KMS-11 (cell line): ENCODE measurements at regions not wholly inside any gene's neighbourhood (a gene's known extent, or its start where the extent isn't known, plus 50 kb on each side); places are given as distances from the start of the nearest gene placed in this dataset.

Experiments used
- H2AFZ ChIP-seq: fragments of 200-600 bp; sonication (generic); 2 replicates; pipeline ENCODE4 v1.6.1; 2016; ENCODE audit warnings: antibody characterized with exemption, mixed run types, low read depth
- H3K27ac ChIP-seq: fragments of 200-600 bp; sonication (generic); 2 replicates; pipeline ENCODE4 v1.6.1; 2016; ENCODE audit warnings: mild to moderate bottlenecking, mixed run types
- H3K27me3 ChIP-seq: fragments of 200-600 bp; sonication (generic); 2 replicates; pipeline ENCODE4 v1.6.1; 2017; ENCODE audit warnings: mild to moderate bottlenecking, low read depth, mixed run types, moderate library complexity; ENCODE audit not compliant: insufficient read depth
- H3K36me3 ChIP-seq: fragments of 200-600 bp; sonication (generic); 2 replicates; pipeline ENCODE4 v1.6.1; 2017; ENCODE audit warnings: mild to moderate bottlenecking, mixed run types; ENCODE audit not compliant: insufficient read depth
- H3K4me1 ChIP-seq: fragments of 200-600 bp; sonication (generic); 2 replicates; pipeline ENCODE4 v1.6.1; 2016; ENCODE audit warnings: mild to moderate bottlenecking, low read depth, mixed run types; ENCODE audit not compliant: poor library complexity, severe bottlenecking
- H3K4me2 ChIP-seq: fragments of 200-600 bp; sonication (generic); 2 replicates; pipeline ENCODE4 v1.7.0; 2016; ENCODE audit warnings: mild to moderate bottlenecking, mixed run types
- H3K4me3 ChIP-seq: fragments of 200-600 bp; sonication (generic); IDR thresholded peaks from 2 replicates; pipeline ENCODE4 v1.6.1; 2017; ENCODE audit warnings: low read depth, low read length, mixed read lengths; ENCODE audit not compliant: insufficient read depth
- H3K79me2 ChIP-seq: fragments of 200-600 bp; sonication (generic); 2 replicates; pipeline ENCODE4 v1.6.1; 2016; ENCODE audit warnings: low read depth, mixed run types; ENCODE audit not compliant: insufficient read depth
- H3K9ac ChIP-seq: fragments of 200-600 bp; sonication (generic); 2 replicates; pipeline ENCODE4 v1.6.1; 2016; ENCODE audit warnings: mild to moderate bottlenecking, mixed run types
- H4K20me1 ChIP-seq: fragments of 200-600 bp; sonication (generic); 2 replicates; pipeline ENCODE4 v1.6.1; 2016; ENCODE audit warnings: mild to moderate bottlenecking, mixed run types; ENCODE audit not compliant: insufficient read depth
- TF ChIP-seq, protein P1 (sequence below): fragments of 200-600 bp; sonication (generic); conservative IDR thresholded peaks from 2 replicates; pipeline ENCODE4 v1.6.1; 2017; ENCODE audit warnings: low read depth, mild to moderate bottlenecking, antibody characterized with exemption, low read length, moderate library complexity, mixed read lengths

DNA sequence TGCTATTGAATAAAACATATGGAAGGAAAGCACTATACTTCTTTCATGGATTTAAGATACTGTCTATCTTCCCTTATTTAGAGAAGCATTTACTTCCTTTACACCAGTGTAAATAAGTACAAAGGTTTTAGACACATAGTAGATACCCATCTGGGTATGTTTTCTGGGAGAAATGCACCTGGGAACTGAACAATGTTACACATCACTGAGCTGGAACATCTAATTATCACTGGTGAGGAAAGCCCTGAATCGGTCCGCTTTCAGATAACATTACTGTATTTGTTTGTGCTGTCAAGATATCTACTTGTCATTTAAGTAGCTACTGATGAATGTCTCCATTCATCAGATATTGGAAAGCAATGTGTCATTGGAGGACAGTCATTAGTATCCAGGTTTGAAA, 964.7 kb upstream of the PTPRD start:
- Histone ChIP-seq H3K36me3 (no peaks in the 10 kb centered on the region), H3K4me2 (no peak overlapping the region), H4K20me1 (no peaks in the 10 kb centered on the region), H3K79me2 (no peaks in the 10 kb centered on the region), H3K9ac (no peak overlapping the region), H3K4me3 (no peak overlapping the region), H2AFZ (no peak overlapping the region), H3K4me1 (no peaks in the 10 kb centered on the region), H3K27me3 (no peaks in the 10 kb centered on the region), H3K27ac (no peak overlapping the region)
- TF ChIP-seq, protein P1, sequence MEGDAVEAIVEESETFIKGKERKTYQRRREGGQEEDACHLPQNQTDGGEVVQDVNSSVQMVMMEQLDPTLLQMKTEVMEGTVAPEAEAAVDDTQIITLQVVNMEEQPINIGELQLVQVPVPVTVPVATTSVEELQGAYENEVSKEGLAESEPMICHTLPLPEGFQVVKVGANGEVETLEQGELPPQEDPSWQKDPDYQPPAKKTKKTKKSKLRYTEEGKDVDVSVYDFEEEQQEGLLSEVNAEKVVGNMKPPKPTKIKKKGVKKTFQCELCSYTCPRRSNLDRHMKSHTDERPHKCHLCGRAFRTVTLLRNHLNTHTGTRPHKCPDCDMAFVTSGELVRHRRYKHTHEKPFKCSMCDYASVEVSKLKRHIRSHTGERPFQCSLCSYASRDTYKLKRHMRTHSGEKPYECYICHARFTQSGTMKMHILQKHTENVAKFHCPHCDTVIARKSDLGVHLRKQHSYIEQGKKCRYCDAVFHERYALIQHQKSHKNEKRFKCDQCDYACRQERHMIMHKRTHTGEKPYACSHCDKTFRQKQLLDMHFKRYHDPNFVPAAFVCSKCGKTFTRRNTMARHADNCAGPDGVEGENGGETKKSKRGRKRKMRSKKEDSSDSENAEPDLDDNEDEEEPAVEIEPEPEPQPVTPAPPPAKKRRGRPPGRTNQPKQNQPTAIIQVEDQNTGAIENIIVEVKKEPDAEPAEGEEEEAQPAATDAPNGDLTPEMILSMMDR, result no peak

DNA sequence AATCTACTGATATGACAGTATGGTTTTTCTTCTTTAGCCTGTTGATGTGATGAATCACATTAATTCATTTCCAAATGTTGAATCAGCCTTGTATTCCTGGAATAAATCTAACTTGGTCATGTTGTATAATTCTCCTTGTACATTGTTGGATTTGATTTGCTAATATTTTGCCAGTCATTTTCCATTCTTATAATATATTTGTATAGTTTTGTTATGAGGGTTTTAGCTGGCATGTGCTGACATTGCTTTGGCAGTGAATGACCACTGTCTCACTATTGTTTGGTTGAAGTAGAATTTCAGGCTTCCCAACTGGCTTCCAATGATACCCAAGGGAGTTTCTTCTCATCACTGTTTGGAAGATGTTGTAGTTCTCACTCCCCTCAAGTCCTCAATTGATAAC, 983.0 kb upstream of the PTPRD start:
- no peak overlapping the region for H2AFZ ChIP-seq
- no peaks in the 10 kb centered on the region for H3K36me3 ChIP-seq
- H4K20me1 ChIP-seq, result no peaks in the 10 kb centered on the region
- H3K4me3 ChIP-seq, result no peak overlapping the region
- H3K79me2 ChIP-seq, result no peaks in the 10 kb centered on the region
- TF ChIP-seq, protein P1, result no peak
- H3K27me3 ChIP-seq, result no peaks in the 10 kb centered on the region
- no peak overlapping the region for H3K27ac ChIP-seq
- H3K4me2 ChIP-seq, result no peak overlapping the region
- no peaks in the 10 kb centered on the region for H3K4me1 ChIP-seq
- no peak overlapping the region for H3K9ac ChIP-seq

DNA sequence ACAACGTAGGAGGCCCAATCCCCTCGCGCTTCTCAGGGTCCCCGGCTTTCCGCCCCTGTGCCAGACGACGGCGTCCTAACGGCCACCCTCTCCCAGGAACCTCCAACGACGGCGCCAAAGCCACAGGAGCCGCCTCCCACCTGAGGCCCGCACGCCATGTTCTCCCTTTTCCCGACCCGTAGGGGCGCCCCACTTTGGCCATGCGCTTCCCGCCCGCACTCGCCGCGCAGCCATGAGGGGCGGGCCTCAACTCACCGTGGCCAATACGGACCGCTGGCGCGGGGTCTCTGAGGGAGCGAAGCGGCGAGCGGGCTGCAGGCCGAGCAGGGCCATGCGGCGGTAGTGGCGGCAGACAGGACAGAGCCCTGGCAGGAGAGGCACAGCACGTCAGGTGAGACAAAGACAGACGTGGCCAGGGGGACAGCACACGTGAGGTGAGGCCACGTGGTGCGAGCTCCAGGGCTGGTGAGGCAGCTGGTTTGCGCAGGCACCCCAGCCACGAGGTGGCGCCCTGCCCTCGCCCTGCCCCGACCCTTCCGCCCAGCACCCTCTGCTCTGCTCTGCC, 1005.5 kb upstream of the PTPRD start:
- Histone ChIP-seq H3K27ac (no peak overlapping the region), H3K4me2 (no peak overlapping the region), H2AFZ (no peak overlapping the region), H3K79me2 (no peaks in the 10 kb centered on the region), H3K9ac (no peak overlapping the region), H4K20me1 (no peaks in the 10 kb centered on the region), H3K27me3 (no peaks in the 10 kb centered on the region), H3K4me3 (no peak overlapping the region), H3K36me3 (no peaks in the 10 kb centered on the region), H3K4me1 (peaks cover 6% of the 10 kb centered on the region)
- TF ChIP-seq, protein P1, result no peak

DNA sequence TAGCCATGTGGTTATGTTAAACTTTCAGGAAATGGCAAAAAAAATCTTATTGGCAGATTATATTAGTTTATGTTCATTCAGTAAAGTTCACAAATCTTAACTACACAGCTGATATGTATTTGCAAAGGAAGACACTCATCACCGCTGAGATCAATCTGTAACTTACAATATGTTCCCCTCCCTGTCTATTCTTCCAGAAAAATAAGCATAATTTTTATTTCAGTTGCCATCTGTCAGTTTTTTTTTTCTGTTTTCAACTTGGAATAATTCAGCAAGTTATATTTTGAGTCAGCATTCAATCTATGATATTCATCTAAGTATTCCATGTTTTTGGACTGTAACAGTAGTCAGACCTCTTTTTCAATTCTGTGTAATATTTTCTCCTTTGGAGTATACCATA, 1019.9 kb upstream of the PTPRD start:
- H3K4me2 ChIP-seq, result no peak overlapping the region
- TF ChIP-seq, protein P1, result no peak
- no peak overlapping the region for H3K27ac ChIP-seq
- H4K20me1 ChIP-seq, result no peaks in the 10 kb centered on the region
- H3K36me3 ChIP-seq, result no peaks in the 10 kb centered on the region
- no peaks in the 10 kb centered on the region for H3K27me3 ChIP-seq
- H2AFZ ChIP-seq, result no peak overlapping the region
- H3K9ac ChIP-seq, result no peak overlapping the region
- H3K4me3 ChIP-seq, result no peak overlapping the region
- no peaks in the 10 kb centered on the region for H3K79me2 ChIP-seq
- no peaks in the 10 kb centered on the region for H3K4me1 ChIP-seq

DNA sequence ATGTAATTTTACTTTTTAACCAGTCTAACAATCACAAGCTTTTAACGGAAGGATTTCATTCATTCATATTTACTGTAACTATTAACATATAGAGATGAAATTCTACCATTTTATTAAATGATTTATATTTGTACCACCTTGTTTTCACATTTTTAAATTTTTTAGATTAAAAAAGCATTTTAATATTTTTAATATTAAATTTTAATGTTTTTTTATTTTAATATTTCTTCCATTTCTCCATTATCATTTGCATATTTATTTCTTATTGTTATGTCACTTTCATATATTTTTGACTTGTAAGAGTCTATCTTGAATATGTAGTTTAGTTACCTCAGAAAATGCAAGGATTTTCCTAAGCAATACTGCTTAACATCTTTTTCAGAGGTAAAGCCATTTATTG, 1034.0 kb upstream of the PTPRD start:
- no peaks in the 10 kb centered on the region for H3K79me2 ChIP-seq
- H3K4me2 ChIP-seq, result no peak overlapping the region
- TF ChIP-seq, protein P1, result no peak
- no peak overlapping the region for H2AFZ ChIP-seq
- H3K27ac ChIP-seq, result no peak overlapping the region
- no peaks in the 10 kb centered on the region for H3K27me3 ChIP-seq
- no peaks in the 10 kb centered on the region for H3K36me3 ChIP-seq
- no peaks in the 10 kb centered on the region for H4K20me1 ChIP-seq
- H3K4me3 ChIP-seq, result no peak overlapping the region
- no peak overlapping the region for H3K9ac ChIP-seq
- H3K4me1 ChIP-seq, result no peaks in the 10 kb centered on the region
